BE2C (cell line): ENCODE measurements at regions not wholly inside any gene's neighbourhood (a gene's known extent, or its start where the extent isn't known, plus 50 kb on each side); places are given as distances from the start of the nearest gene placed in this dataset.

Experiments used
- DNase-seq: peaks from one replicate; pipeline ENCODE4 v3.0.0-alpha.2; 2020
- H3K27me3 ChIP-seq: fragments of 250-450 bp; sonication (Bioruptor Pico); 2 replicates; pipeline ENCODE4 v1.5.1; 2020; ENCODE audit warnings: mild to moderate bottlenecking
- H3K36me3 ChIP-seq: fragments of 250-450 bp; sonication (Bioruptor Pico); 2 replicates; pipeline ENCODE4 v1.5.1; 2020; ENCODE audit warnings: mild to moderate bottlenecking
- H3K4me1 ChIP-seq: fragments of 250-450 bp; sonication (Bioruptor Pico); 2 replicates; pipeline ENCODE4 v1.5.1; 2020
- H3K4me3 ChIP-seq: 2 replicates; pipeline ENCODE4 v1.5.1; 2011; ENCODE audit warnings: low read depth, low read length
- H3K9me3 ChIP-seq: fragments of 250-450 bp; sonication (Bioruptor Pico); 2 replicates; pipeline ENCODE4 v1.5.1; 2020
- TF ChIP-seq, protein P1 (sequence below): IDR thresholded peaks from 2 replicates; pipeline ENCODE4 v1.5.1; 2012; ENCODE audit warnings: mild to moderate bottlenecking, low read depth, low read length

DNA sequence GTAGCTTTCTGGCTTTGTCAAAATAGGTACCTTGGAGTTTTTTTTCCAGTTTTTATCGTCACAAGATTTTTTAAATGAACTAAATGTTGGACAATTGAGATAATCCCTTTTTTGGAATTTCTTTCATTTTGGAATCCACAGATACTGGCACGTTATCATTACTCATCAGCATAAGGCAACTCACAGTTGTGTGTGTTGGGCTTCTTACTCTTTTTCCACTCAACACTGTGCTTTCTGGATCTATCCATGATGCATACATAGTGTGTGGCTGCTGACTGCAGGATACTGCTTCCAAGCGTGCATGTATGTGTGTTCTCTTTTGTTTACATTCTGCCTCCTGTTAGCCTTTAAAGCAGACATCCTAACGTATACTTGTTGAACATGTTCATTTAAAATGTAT is 113.5 kb upstream of the FAM9A start:
- no peaks in the 10 kb centered on the region for H3K27me3 ChIP-seq
- no peaks in the 10 kb centered on the region for H3K9me3 ChIP-seq
- no peak overlapping the region for H3K4me3 ChIP-seq
- no peak for DNase-seq
- H3K36me3 ChIP-seq, result no peaks in the 10 kb centered on the region
- TF ChIP-seq, protein P1, sequence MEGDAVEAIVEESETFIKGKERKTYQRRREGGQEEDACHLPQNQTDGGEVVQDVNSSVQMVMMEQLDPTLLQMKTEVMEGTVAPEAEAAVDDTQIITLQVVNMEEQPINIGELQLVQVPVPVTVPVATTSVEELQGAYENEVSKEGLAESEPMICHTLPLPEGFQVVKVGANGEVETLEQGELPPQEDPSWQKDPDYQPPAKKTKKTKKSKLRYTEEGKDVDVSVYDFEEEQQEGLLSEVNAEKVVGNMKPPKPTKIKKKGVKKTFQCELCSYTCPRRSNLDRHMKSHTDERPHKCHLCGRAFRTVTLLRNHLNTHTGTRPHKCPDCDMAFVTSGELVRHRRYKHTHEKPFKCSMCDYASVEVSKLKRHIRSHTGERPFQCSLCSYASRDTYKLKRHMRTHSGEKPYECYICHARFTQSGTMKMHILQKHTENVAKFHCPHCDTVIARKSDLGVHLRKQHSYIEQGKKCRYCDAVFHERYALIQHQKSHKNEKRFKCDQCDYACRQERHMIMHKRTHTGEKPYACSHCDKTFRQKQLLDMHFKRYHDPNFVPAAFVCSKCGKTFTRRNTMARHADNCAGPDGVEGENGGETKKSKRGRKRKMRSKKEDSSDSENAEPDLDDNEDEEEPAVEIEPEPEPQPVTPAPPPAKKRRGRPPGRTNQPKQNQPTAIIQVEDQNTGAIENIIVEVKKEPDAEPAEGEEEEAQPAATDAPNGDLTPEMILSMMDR, result no peak
- no peaks in the 10 kb centered on the region for H3K4me1 ChIP-seq

GRCh38 chrX:8913655-8914409 is 112.6 kb upstream of the FAM9A start:
- no peak for DNase-seq
- H3K4me1 ChIP-seq, result no peaks in the 10 kb centered on the region
- H3K4me3 ChIP-seq, result no peak overlapping the region
- H3K27me3 ChIP-seq, result no peaks in the 10 kb centered on the region
- no peaks in the 10 kb centered on the region for H3K36me3 ChIP-seq
- no peaks in the 10 kb centered on the region for H3K9me3 ChIP-seq
- TF ChIP-seq, protein P1, result no peak

DNA sequence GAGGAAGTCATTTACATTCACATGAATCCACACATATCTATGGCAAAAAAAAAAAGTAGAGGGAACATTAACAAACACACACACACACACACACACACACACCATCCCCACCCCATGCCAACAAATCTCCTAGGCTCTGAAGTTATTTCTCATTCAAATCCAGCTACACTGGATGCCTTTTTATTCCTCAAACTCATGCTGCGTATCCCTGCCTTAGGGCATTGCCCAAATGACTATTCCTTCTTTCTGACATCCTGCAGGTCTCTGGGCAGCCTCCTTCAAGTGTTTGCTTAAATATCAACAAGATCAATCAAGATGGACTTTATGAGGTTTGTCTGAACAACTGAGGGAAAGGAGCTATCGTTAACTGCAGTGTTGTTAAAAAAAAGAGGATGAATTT is 106.5 kb upstream of the FAM9A start:
- no peaks in the 10 kb centered on the region for H3K27me3 ChIP-seq
- TF ChIP-seq, protein P1, result no peak
- H3K36me3 ChIP-seq, result no peaks in the 10 kb centered on the region
- H3K4me1 ChIP-seq, result no peaks in the 10 kb centered on the region
- DNase-seq, result no peak
- H3K4me3 ChIP-seq, result no peak overlapping the region
- H3K9me3 ChIP-seq, result no peaks in the 10 kb centered on the region

GRCh38 chrX:8906299-8906938 is 105.2 kb upstream of the FAM9A start:
- no peak for DNase-seq
- Histone ChIP-seq H3K27me3 (no peaks in the 10 kb centered on the region), H3K4me1 (no peaks in the 10 kb centered on the region), H3K36me3 (no peaks in the 10 kb centered on the region), H3K9me3 (no peaks in the 10 kb centered on the region), H3K4me3 (no peak overlapping the region)
- TF ChIP-seq, protein P1, result no peak

DNA sequence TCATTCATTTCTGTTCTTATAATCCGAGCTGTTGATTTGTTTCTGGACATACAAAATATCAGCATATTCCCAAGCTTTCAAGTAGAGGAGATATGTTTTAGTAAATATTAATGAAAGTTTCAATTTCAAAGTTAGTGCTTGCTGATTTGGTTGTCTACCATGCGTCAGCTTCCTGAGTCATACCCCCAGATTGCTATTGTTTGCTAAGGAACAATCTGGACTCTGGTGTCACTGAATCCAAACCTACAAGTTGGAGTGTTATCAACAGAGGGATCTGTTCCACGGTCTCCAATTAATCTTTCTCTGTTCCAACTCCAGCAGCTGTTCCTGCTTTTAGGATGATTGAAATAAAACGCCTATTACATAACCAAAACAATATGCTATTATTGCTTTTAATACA is 96.1 kb upstream of the FAM9A start:
- TF ChIP-seq, protein P1, result no peak
- Histone ChIP-seq H3K9me3 (no peaks in the 10 kb centered on the region), H3K4me3 (no peak overlapping the region), H3K4me1 (no peaks in the 10 kb centered on the region), H3K27me3 (no peaks in the 10 kb centered on the region), H3K36me3 (no peaks in the 10 kb centered on the region)
- DNase-seq, result no peak

DNA sequence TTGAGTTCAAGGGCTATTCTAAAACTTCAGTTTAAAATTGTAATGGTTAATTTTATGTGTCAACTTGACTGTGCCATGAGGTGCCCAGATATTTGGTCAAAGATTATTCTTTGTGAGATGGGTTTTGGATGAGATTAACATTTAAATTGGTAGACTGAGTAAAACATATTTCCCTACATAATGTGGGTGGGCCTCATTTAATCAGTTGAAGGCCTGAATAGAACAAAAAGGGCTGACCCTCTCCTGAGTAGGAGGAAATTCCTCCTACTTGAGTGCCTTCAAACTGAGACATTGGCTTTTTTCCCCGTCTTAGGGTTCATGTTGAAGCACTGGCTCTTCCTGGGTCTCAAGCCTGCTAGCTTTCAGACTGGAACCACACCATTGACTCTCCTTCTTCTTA is 89.6 kb upstream of the FAM9A start:
- Histone ChIP-seq H3K4me3 (no peak overlapping the region), H3K36me3 (no peaks in the 10 kb centered on the region)
- TF ChIP-seq, protein P1, result no peak

More for the DNA sequence above, 89.6 kb upstream of the FAM9A start:
- DNase-seq, result no peak
- Histone ChIP-seq H3K9me3 (no peaks in the 10 kb centered on the region), H3K4me1 (no peaks in the 10 kb centered on the region), H3K27me3 (no peaks in the 10 kb centered on the region)
